ENCODE measurements at regions not wholly inside any gene's neighbourhood (a gene's known extent, or its start where the extent isn't known, plus 50 kb on each side); places are given as distances from the start of the nearest gene placed in this dataset.

- no peak for DNase-seq (ENCODE audit: low read depth)
- no peak overlapping the region for H3K4me3 ChIP-seq (ENCODE audit: low read depth, low read length)
- no peak for TF ChIP-seq CTCF (IDR thresholded peaks at IDR 0.05; ENCODE audit: low read depth, low read length, missing control alignments)
These were observed 168.8 kb downstream of the C11orf87 start for GRCh38 chr11:109590782-109591181.

GRCh38 chr11:109597336-109597735 is 175.3 kb downstream of the C11orf87 start:
- DNase-seq (ENCODE audit: low read depth), result no peak
- no peak for TF ChIP-seq CTCF (IDR thresholded peaks at IDR 0.05; ENCODE audit: low read depth, low read length, missing control alignments)
- no peak overlapping the region for H3K4me3 ChIP-seq (ENCODE audit: low read depth, low read length)

GRCh38 chr11:109604481-109605400 is 182.8 kb downstream of the C11orf87 start:
- TF ChIP-seq CTCF (IDR thresholded peaks at IDR 0.05; ENCODE audit: low read depth, low read length, missing control alignments), result no peak
- no peak for DNase-seq (ENCODE audit: low read depth)
- H3K4me3 ChIP-seq (ENCODE audit: low read depth, low read length), result no peak overlapping the region

- DNase-seq (ENCODE audit: low read depth), result no peak
- TF ChIP-seq CTCF (IDR thresholded peaks at IDR 0.05; ENCODE audit: low read depth, low read length, missing control alignments), result no peak
These were observed 184.3 kb downstream of the C11orf87 start for GRCh38 chr11:109606256-109606655.

GRCh38 chr11:109609454-109610185 is 187.6 kb downstream of the C11orf87 start:
- no peak overlapping the region for H3K4me3 ChIP-seq (ENCODE audit: low read depth, low read length)
- no peak for DNase-seq (ENCODE audit: low read depth)
- no peak for TF ChIP-seq CTCF (IDR thresholded peaks at IDR 0.05; ENCODE audit: low read depth, low read length, missing control alignments)

More at GRCh38 chr11:109606256-109606655, 184.3 kb downstream of the C11orf87 start:
- H3K4me3 ChIP-seq (ENCODE audit: low read depth, low read length), result no peak overlapping the region

- H3K4me3 ChIP-seq (ENCODE audit: low read depth, low read length), result no peak overlapping the region
- no peak for DNase-seq (ENCODE audit: low read depth)
These were observed 190.5 kb downstream of the C11orf87 start for GRCh38 chr11:109612496-109612895.

More at GRCh38 chr11:109612496-109612895, 190.5 kb downstream of the C11orf87 start:
- no peak for TF ChIP-seq CTCF (IDR thresholded peaks at IDR 0.05; ENCODE audit: low read depth, low read length, missing control alignments)

Data from GM12864 (cell line).